HL-60 (cell line): ENCODE measurements at regions not wholly inside any gene's neighbourhood (a gene's known extent, or its start where the extent isn't known, plus 50 kb on each side); places are given as distances from the start of the nearest gene placed in this dataset.

Source experiments
- POLR2AphosphoS5 ChIP-seq: IDR thresholded peaks from 2 replicates; pipeline ENCODE4 v1.6.1; 2012; ENCODE audit warnings: low read depth
- TF ChIP-seq, protein P1 (sequence below): IDR thresholded peaks from one replicate; pipeline ENCODE4 v1.5.1; 2011; ENCODE audit warnings: low read length, control low read depth, inconsistent platforms; ENCODE audit not compliant: insufficient read depth

GRCh38 chr14:27026097-27026496 is 428.3 kb upstream of the NOVA1 start:
- TF ChIP-seq, protein P1, sequence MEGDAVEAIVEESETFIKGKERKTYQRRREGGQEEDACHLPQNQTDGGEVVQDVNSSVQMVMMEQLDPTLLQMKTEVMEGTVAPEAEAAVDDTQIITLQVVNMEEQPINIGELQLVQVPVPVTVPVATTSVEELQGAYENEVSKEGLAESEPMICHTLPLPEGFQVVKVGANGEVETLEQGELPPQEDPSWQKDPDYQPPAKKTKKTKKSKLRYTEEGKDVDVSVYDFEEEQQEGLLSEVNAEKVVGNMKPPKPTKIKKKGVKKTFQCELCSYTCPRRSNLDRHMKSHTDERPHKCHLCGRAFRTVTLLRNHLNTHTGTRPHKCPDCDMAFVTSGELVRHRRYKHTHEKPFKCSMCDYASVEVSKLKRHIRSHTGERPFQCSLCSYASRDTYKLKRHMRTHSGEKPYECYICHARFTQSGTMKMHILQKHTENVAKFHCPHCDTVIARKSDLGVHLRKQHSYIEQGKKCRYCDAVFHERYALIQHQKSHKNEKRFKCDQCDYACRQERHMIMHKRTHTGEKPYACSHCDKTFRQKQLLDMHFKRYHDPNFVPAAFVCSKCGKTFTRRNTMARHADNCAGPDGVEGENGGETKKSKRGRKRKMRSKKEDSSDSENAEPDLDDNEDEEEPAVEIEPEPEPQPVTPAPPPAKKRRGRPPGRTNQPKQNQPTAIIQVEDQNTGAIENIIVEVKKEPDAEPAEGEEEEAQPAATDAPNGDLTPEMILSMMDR = no peak
- no peak for TF ChIP-seq POLR2AphosphoS5
